Duodenal mucosa (tissue), 2 donors: ENCODE measurements at regions not wholly inside any gene's neighbourhood (a gene's known extent, or its start where the extent isn't known, plus 50 kb on each side); places are given as distances from the start of the nearest gene placed in this dataset.

Source experiments
- H3K27ac ChIP-seq: one replicate; pipeline ENCODE4 v1.7.0; 2013; ENCODE audit warnings: low read depth, low read length
- H3K27me3 ChIP-seq, 2 donors: one replicate each; pipeline ENCODE4 v1.7.0; 2013; ENCODE audit warnings: low read length in 2 of 2, control low read depth in 1 of 2; ENCODE audit not compliant: insufficient read depth in 2 of 2, control insufficient read depth in 1 of 2
- H3K36me3 ChIP-seq, 2 donors: one replicate each; pipeline ENCODE4 v1.7.0; 2013; ENCODE audit warnings: low read length in 2 of 2, control low read depth in 1 of 2; ENCODE audit not compliant: insufficient read depth in 2 of 2, control insufficient read depth in 1 of 2
- H3K4me1 ChIP-seq, 2 donors: one replicate each; pipeline ENCODE4 v1.7.0; 2013; ENCODE audit warnings: low read length in 2 of 2, control low read depth in 1 of 2; ENCODE audit not compliant: insufficient read depth in 2 of 2, control insufficient read depth in 1 of 2
- H3K4me3 ChIP-seq, 2 donors: one replicate each; pipeline ENCODE4 v1.7.0; 2013; ENCODE audit warnings: low read length in 2 of 2, low read depth in 1 of 2
- H3K9ac ChIP-seq, 2 donors: one replicate each; pipeline ENCODE4 v1.7.0; 2013; ENCODE audit warnings: low read length in 2 of 2, low read depth in 1 of 2
- H3K9me3 ChIP-seq, 2 donors: one replicate each; pipeline ENCODE4 v1.7.0; 2013; ENCODE audit warnings: low read length in 2 of 2, control low read depth in 1 of 2; ENCODE audit not compliant: control insufficient read depth in 1 of 2

- Histone ChIP-seq H3K9me3 (no peaks in the 10 kb centered on the region), H3K4me3 (peak overlapping the region in 1 of 2 donors; percentile 17), H3K9ac (no peak overlapping the region), H3K27ac (no peak overlapping the region), H3K27me3 (peaks cover 3 to 12% of the 10 kb centered on the region in 2 donors), H3K4me1 (no peaks in the 10 kb centered on the region), H3K36me3 (no peaks in the 10 kb centered on the region)
These were observed 83.2 kb upstream of the EYA2 start for GRCh38 chr20:46811224-46812084.

- no peak overlapping the region for H3K27ac ChIP-seq
- no peaks in the 10 kb centered on the region for H3K4me1 ChIP-seq
- peaks cover 3 to 12% of the 10 kb centered on the region in 2 donors for H3K27me3 ChIP-seq
- no peak overlapping the region for H3K4me3 ChIP-seq
- no peak overlapping the region for H3K9ac ChIP-seq
- no peaks in the 10 kb centered on the region for H3K9me3 ChIP-seq
- H3K36me3 ChIP-seq = no peaks in the 10 kb centered on the region
These were observed 80.0 kb upstream of the EYA2 start for GRCh38 chr20:46814366-46815232.

DNA sequence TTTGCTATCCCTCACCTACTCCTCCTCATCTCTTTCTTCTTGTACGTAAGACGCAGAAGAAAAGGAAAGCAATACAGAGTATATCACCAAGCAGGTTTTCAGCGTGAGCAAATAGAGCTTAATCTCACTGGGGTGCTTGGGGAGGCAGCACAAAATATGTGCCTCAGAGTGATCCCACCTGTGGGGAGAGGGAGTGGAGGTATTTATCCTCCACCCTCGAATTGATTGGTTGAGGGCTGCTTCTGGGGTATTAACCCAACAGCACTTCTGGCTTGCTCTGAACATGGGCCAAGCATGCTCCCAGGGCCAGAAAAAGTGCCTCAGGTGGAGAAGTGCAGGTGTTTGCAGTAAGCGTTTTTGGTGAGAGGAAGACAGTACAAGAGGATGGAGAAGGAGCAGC lies 78.5 kb upstream of the EYA2 start:
- H3K36me3 ChIP-seq = no peaks in the 10 kb centered on the region
- no peak overlapping the region for H3K9ac ChIP-seq
- no peak overlapping the region for H3K4me3 ChIP-seq
- H3K27ac ChIP-seq = no peak overlapping the region
- peaks cover 0 to 12% of the 10 kb centered on the region in 2 donors for H3K27me3 ChIP-seq
- H3K4me1 ChIP-seq = no peaks in the 10 kb centered on the region
- no peaks in the 10 kb centered on the region for H3K9me3 ChIP-seq

GRCh38 chr20:46816886-46817638 lies 77.6 kb upstream of the EYA2 start:
- Histone ChIP-seq H3K4me3 (no peak overlapping the region), H3K36me3 (no peaks in the 10 kb centered on the region), H3K4me1 (no peaks in the 10 kb centered on the region), H3K9me3 (no peaks in the 10 kb centered on the region), H3K9ac (no peak overlapping the region), H3K27me3 (peaks cover 0 to 6% of the 10 kb centered on the region in 2 donors), H3K27ac (no peak overlapping the region)

DNA sequence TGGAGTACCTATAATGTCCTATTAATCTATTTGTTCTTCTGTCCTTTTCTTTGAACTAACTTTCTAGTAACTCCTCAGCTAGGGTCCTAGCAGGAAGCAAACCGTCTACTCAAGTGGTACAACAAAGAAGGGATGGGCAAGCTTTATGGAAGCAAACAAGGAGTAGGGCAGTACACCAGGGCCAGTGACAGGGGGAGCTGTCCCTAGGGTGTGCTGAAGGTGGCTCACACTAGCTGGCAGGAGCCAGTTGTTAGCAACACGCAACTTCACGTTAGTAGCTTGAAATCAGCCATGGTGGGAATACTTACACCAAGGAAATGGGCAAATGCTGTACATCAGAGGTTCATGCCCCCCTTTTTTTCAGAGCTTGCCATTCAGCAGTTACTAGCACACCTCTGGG lies 74.0 kb upstream of the EYA2 start:
- H3K36me3 ChIP-seq = no peaks in the 10 kb centered on the region
- no peak overlapping the region for H3K27ac ChIP-seq
- H3K4me1 ChIP-seq = peaks cover 0 to 9% of the 10 kb centered on the region in 2 donors
- peaks cover 0 to 4% of the 10 kb centered on the region in 2 donors for H3K27me3 ChIP-seq
- no peak overlapping the region for H3K4me3 ChIP-seq
- peaks cover 0 to 3% of the 10 kb centered on the region in 2 donors for H3K9me3 ChIP-seq
- no peak overlapping the region for H3K9ac ChIP-seq

DNA sequence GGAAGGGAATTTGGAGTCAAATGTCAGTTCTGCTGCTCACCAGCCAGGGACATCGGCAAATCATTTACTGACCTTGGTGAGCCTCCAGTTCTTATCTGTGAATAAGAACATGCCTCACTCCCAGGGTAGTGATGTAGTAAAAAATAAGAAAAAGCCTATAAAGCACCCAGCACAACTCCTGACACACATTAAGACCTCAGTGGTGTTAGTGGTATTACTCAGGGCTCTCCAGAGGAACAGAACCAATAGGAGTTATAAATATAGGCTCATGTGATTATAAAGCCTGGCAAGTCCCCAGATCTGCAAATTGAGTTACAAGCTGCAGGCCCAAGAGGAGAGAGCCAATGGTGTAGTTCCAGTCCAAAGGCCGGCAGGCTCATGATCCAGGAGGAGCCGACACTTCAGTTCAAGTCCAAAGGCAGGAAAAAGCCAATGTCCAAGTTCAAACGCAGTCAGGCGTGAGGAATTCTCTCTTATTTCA lies 71.3 kb upstream of the EYA2 start:
- Histone ChIP-seq H3K9me3 (peaks cover 0 to 3% of the 10 kb centered on the region in 2 donors), H3K4me3 (peak overlapping the region in 1 of 2 donors; percentile 28), H3K27me3 (no peaks in the 10 kb centered on the region), H3K4me1 (peaks cover 0 to 9% of the 10 kb centered on the region in 2 donors), H3K36me3 (no peaks in the 10 kb centered on the region), H3K27ac (peak overlapping the region; percentile 36), H3K9ac (no peak overlapping the region)

DNA sequence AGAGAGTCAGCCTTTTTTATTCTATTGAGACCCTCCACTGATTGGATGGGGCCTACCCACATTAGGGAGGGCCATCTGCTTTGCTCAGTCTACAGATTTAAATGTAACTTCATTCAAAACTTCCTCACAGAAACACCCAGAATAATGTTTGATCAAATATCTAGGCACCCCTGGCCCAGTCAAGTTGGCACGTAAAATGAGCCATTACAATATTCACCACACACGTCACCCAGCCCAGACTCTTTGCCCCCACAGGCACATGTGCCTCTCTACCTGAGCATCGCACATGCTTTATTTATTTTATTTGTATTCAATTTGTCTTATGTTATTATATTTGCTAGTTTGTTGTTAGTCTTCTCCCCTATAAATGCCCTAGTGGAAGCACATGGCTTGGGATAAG lies 70.9 kb upstream of the EYA2 start:
- Histone ChIP-seq H3K27ac (no peak overlapping the region), H3K9ac (no peak overlapping the region), H3K4me1 (peaks cover 0 to 9% of the 10 kb centered on the region in 2 donors), H3K27me3 (no peaks in the 10 kb centered on the region), H3K4me3 (peak overlapping the region in 1 of 2 donors; percentile 28), H3K9me3 (peaks cover 0 to 3% of the 10 kb centered on the region in 2 donors), H3K36me3 (no peaks in the 10 kb centered on the region)

DNA sequence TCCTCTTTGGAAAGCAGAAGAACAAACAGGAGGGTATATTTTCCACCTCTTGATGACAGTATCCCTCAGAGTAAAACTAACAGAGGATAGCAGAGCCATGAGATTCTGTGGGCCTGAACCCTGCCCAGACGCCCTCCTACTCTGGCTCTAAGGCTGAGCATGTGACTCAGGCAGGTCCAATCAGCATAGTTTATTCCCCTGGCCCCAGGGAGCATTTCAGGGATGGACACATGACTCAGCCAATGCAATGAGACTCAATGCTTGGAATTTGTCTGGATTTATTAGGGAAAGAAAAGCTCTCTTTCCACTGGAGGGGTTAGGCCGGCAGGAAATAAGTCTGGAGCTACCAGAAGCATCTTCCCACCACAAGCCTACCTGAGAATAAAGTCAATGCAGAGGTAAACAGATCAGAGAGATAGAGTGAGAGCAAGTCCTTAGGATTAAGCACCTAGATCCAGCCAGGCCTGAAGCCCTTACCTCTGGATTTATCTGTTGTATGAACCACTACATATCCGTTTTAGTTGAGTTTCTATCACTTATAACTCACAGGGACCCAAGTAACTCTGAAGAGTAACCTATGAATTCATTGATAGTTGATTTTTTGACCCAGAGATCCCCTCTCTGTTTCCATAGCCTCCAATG lies 68.2 kb upstream of the EYA2 start:
- Histone ChIP-seq H3K9me3 (peaks cover 0 to 3% of the 10 kb centered on the region in 2 donors), H3K4me3 (no peak overlapping the region), H3K27ac (no peak overlapping the region), H3K4me1 (peaks cover 0 to 9% of the 10 kb centered on the region in 2 donors), H3K36me3 (no peaks in the 10 kb centered on the region), H3K27me3 (no peaks in the 10 kb centered on the region), H3K9ac (no peak overlapping the region)

DNA sequence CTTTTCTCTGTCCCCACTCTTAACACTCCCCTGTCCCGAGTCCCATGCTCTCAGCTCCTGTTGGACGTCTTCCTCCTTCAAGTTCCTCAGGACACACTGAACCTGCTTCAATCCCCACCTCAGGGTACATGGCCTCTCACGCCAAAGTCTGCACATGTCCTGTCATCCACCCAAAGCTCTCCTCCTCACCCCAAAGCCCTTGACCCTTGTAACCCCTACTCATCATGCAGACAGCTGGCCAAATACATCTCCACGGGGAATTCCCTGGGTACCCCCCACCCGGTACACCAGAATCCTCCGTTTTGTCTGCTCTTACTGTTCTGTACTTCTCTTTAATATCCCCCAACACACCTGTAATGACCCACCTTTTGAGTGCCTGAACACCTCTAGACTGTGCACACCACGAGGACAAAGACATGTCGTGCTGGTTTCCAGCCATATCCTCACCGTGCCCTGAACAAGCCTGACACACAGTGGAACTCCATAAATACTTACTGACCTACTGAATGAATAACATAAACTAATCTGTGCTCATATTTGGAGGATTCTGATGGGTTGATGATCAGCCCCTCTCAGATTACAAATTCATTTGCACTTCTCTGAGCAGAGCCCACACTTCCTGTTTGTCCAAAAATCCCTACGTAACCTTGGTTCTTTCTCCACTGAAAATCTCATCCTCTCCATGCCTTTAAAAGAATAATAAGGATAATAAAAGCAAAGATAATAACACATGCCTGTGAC lies 66.8 kb upstream of the EYA2 start:
- no peaks in the 10 kb centered on the region for H3K36me3 ChIP-seq
- no peak overlapping the region for H3K4me3 ChIP-seq
- peaks cover 0 to 3% of the 10 kb centered on the region in 2 donors for H3K9me3 ChIP-seq
- no peaks in the 10 kb centered on the region for H3K27me3 ChIP-seq
- H3K27ac ChIP-seq = no peak overlapping the region
- H3K4me1 ChIP-seq = peaks cover 0 to 5% of the 10 kb centered on the region in 2 donors
- H3K9ac ChIP-seq = no peak overlapping the region
